IMR-90 (cell line): ENCODE measurements at regions not wholly inside any gene's neighbourhood (a gene's known extent, or its start where the extent isn't known, plus 50 kb on each side); places are given as distances from the start of the nearest gene placed in this dataset.

Experiments
- ATAC-seq: fragments of 200-7000 bp; cut with Tn5 transposase; 2 replicates; pipeline ENCODE4 v1.9.1; 2020; ENCODE audit warnings: low read depth, mild to moderate bottlenecking, moderate library complexity
- BruUV-seq: library from RNA; stranded (reverse); fragments of 400-500 nt; replicated peaks from 2 replicates; lab custom pipeline; 2021; lab: Mats Ljungman, UMichigan
- CTCF ChIA-PET: fragments of 300-600 bp; formaldehyde crosslinking; extraction: SDS; loops from one replicate; lab custom pipeline; 2021; ENCODE audit warnings: antibody characterized with exemption; lab: Yijun Ruan, JAX
- POLR2A ChIA-PET: fragments of 300-600 bp; sonication (Branson Sonifier 250); formaldehyde crosslinking; loops from one replicate; lab custom pipeline; 2022; ENCODE audit warnings: antibody characterized with exemption; ENCODE audit not compliant: unreplicated experiment; lab: Charles Lee
- DNase-seq: peaks from one replicate; pipeline ENCODE4 v3.0.0; 2013
- H2AFZ ChIP-seq: replicated peaks from 2 replicates; pipeline ENCODE3; 2013; ENCODE audit warnings: low read length, mild to moderate bottlenecking; ENCODE audit not compliant: poor library complexity
- H2AK5ac ChIP-seq: 2 replicates; pipeline ENCODE4 v1.6.1; 2013; ENCODE audit warnings: low read depth, low read length, inconsistent platforms
- H2AK9ac ChIP-seq: replicated peaks from 2 replicates; pipeline ENCODE3; 2013; ENCODE audit warnings: mild to moderate bottlenecking, low read depth, low read length, moderate library complexity; ENCODE audit not compliant: poor library complexity
- H2BK120ac ChIP-seq: 2 replicates; pipeline ENCODE4 v1.6.1; 2013; ENCODE audit warnings: low read depth, low read length, inconsistent platforms
- H2BK15ac ChIP-seq: 3 replicates; pipeline ENCODE4 v1.6.1; 2013; ENCODE audit warnings: low read depth, low read length, inconsistent platforms
- H2BK20ac ChIP-seq: 2 replicates; pipeline ENCODE4 v1.6.1; 2013; ENCODE audit warnings: low read depth, mild to moderate bottlenecking, inconsistent platforms, low read length, moderate library complexity
- H2BK5ac ChIP-seq: 2 replicates; pipeline ENCODE4 v1.6.1; 2013; ENCODE audit warnings: mild to moderate bottlenecking, low read depth, low read length, inconsistent platforms; ENCODE audit not compliant: poor library complexity, severe bottlenecking
- H3K14ac ChIP-seq: replicated peaks from 2 replicates; pipeline ENCODE4 v1.6.1; 2013; ENCODE audit warnings: low read depth, low read length, inconsistent platforms
- H3K18ac ChIP-seq: 2 replicates; pipeline ENCODE4 v1.6.1; 2013; ENCODE audit warnings: low read depth, low read length, control low read depth
- H3K23ac ChIP-seq: 2 replicates; pipeline ENCODE4 v1.6.1; 2013; ENCODE audit warnings: low read depth, low read length, inconsistent platforms
- H3K27ac ChIP-seq: 2 replicates; pipeline ENCODE4 v1.5.1; 2013; ENCODE audit warnings: mild to moderate bottlenecking, control low read depth, low read length; ENCODE audit not compliant: insufficient read depth
- H3K27me3 ChIP-seq: 2 replicates; pipeline ENCODE4 v1.6.1; 2013; ENCODE audit warnings: low read length; ENCODE audit not compliant: control insufficient read depth, insufficient read depth
- H3K36me3 ChIP-seq: 2 replicates; pipeline ENCODE4 v1.6.1; 2013; ENCODE audit warnings: low read length, mixed read lengths; ENCODE audit not compliant: control insufficient read depth, insufficient read depth
- H3K4ac ChIP-seq: 2 replicates; pipeline ENCODE4 v1.6.1; 2013; ENCODE audit warnings: low read depth, low read length, inconsistent platforms
- H3K4me1 ChIP-seq: 2 replicates; pipeline ENCODE4 v1.6.1; 2013; ENCODE audit warnings: low read length, mixed read lengths; ENCODE audit not compliant: control insufficient read depth, insufficient read depth
- H3K4me2 ChIP-seq: 2 replicates; pipeline ENCODE4 v1.6.1; 2013; ENCODE audit warnings: low read depth, mild to moderate bottlenecking, control low read depth, low read length, moderate library complexity
- H3K4me3 ChIP-seq: 2 replicates; pipeline ENCODE4 v1.5.1; 2013; ENCODE audit warnings: low read depth, mild to moderate bottlenecking, control low read depth, low read length, moderate library complexity; ENCODE audit not compliant: insufficient read depth
- H3K56ac ChIP-seq: 2 replicates; pipeline ENCODE4 v1.6.1; 2013; ENCODE audit warnings: low read length, inconsistent platforms; ENCODE audit not compliant: insufficient read depth; ENCODE audit errors: extremely low read depth
- H3K79me1 ChIP-seq, 2 experiments: 2 replicates each; pipeline ENCODE4 v1.6.1; 2013; ENCODE audit warnings: low read length in 2 of 2, inconsistent platforms in 1 of 2, low read depth in 1 of 2
- H3K9ac ChIP-seq: 2 replicates; pipeline ENCODE4 v1.6.1; 2013; ENCODE audit warnings: low read depth, low read length, control low read depth
- H3K9me1 ChIP-seq: 2 replicates; pipeline ENCODE4 v1.6.1; 2013; ENCODE audit warnings: low read length, inconsistent platforms; ENCODE audit not compliant: insufficient read depth
- H3K9me3 ChIP-seq: 2 replicates; pipeline ENCODE4 v1.6.1; 2013; ENCODE audit warnings: low read length; ENCODE audit not compliant: control insufficient read depth, insufficient read depth
- H4K20me1 ChIP-seq: 2 replicates; pipeline ENCODE4 v1.6.1; 2013; ENCODE audit warnings: low read length, inconsistent platforms; ENCODE audit not compliant: insufficient read depth
- H4K5ac ChIP-seq: 2 replicates; pipeline ENCODE4 v1.6.1; 2013; ENCODE audit warnings: mild to moderate bottlenecking, low read depth, low read length, control low read depth
- H4K8ac ChIP-seq, 2 experiments: 2 replicates each; pipeline ENCODE4 v1.6.1; 2013; ENCODE audit warnings: low read depth in 2 of 2, low read length in 2 of 2, control low read depth in 1 of 2, inconsistent platforms in 1 of 2
- H4K91ac ChIP-seq: 2 replicates; pipeline ENCODE4 v1.6.1; 2013; ENCODE audit warnings: low read depth, low read length, inconsistent platforms; ENCODE audit not compliant: insufficient read depth
- BHLHE40 ChIP-seq: fragments of 150-350 bp; IDR thresholded peaks from 2 replicates; pipeline ENCODE4 v1.6.1; 2016; ENCODE audit warnings: mild to moderate bottlenecking, low read depth, low read length
- CEBPB ChIP-seq: IDR thresholded peaks from 2 replicates; pipeline ENCODE4 v1.6.1; 2012; ENCODE audit warnings: low read depth, low read length, improper control_type of control experiment
- CHD1 ChIP-seq: IDR thresholded peaks from 2 replicates; pipeline ENCODE4 v1.6.1; 2012; ENCODE audit warnings: low read depth, low read length, improper control_type of control experiment
- FOS ChIP-seq: fragments of 150-350 bp; IDR thresholded peaks from 2 replicates; pipeline ENCODE4 v1.6.1; 2016; ENCODE audit warnings: low read depth, low read length
- MAFK ChIP-seq: IDR thresholded peaks from 2 replicates; pipeline ENCODE4 v1.6.1; 2012; ENCODE audit warnings: low read depth, low read length, improper control_type of control experiment
- MAZ ChIP-seq: IDR thresholded peaks from 2 replicates; pipeline ENCODE4 v1.6.1; 2012; ENCODE audit warnings: low read depth, mild to moderate bottlenecking, low read length, improper control_type of control experiment, moderate library complexity, borderline replicate concordance
- MXI1 ChIP-seq: IDR thresholded peaks from 2 replicates; pipeline ENCODE4 v1.6.1; 2012; ENCODE audit warnings: low read depth, mild to moderate bottlenecking, low read length, moderate library complexity, borderline replicate concordance
- NFE2L2 ChIP-seq: fragments of 150-350 bp; IDR thresholded peaks from 2 replicates; pipeline ENCODE4 v1.6.1; 2016; ENCODE audit warnings: low read depth, mild to moderate bottlenecking, low read length
- POLR2A ChIP-seq: IDR thresholded peaks from 2 replicates; pipeline ENCODE4 v1.6.1; 2012; ENCODE audit warnings: mild to moderate bottlenecking, low read depth, low read length
- RAD21 ChIP-seq: IDR thresholded peaks from 2 replicates; pipeline ENCODE4 v1.6.1; 2012; ENCODE audit warnings: low read length, improper control_type of control experiment
- RCOR1 ChIP-seq: IDR thresholded peaks from 2 replicates; pipeline ENCODE4 v1.6.1; 2012; ENCODE audit warnings: mild to moderate bottlenecking, low read length, improper control_type of control experiment; ENCODE audit not compliant: insufficient replicate concordance
- RFX5 ChIP-seq: IDR thresholded peaks from 2 replicates; pipeline ENCODE4 v1.8.0; 2012; ENCODE audit warnings: low read depth, mild to moderate bottlenecking, low read length, moderate library complexity
- SMC3 ChIP-seq: fragments of 150-350 bp; IDR thresholded peaks from 2 replicates; pipeline ENCODE4 v1.6.1; 2016; ENCODE audit warnings: low read depth, mild to moderate bottlenecking, antibody characterized with exemption, low read length, moderate library complexity
- WGBS, 2 experiments: methylation state at CpG; one replicate each; pipeline versions ENCODE4 v1.1.5 to v1.1.7; 2013; ENCODE audit warnings: missing lambda C conversion rate in 2 of 2; ENCODE audit not compliant: insufficient read length in 1 of 2; ENCODE audit errors: extremely low coverage in 2 of 2; 5-methylcytosine and 5-hydroxymethylcytosine counted together
- dilution Hi-C: fragments of 300-500 bp; cut with HindIII; formaldehyde crosslinking; loops from one replicate; pipeline ENCODE4 v1.14.3; 2018; ENCODE audit warnings: low sequenced_read_pairs; ENCODE audit not compliant: unreplicated experiment
- in situ Hi-C: fragments of 300-500 bp; cut with MboI; formaldehyde crosslinking; loops from 3 replicates; pipeline ENCODE4 v1.14.3; 2019; ENCODE audit warnings: low sequenced_read_pairs, inconsistent platforms, mixed read lengths
- intact Hi-C: fragments of 100-400 bp; cut with micrococcal nuclease; formaldehyde crosslinking; loops from 2 replicates; pipeline ENCODE4 v1.10.0; 2022
- TF ChIP-seq, protein P1 (sequence below): fragments of 150-350 bp; IDR thresholded peaks from 2 replicates; pipeline ENCODE4 v1.6.1; 2017; ENCODE audit warnings: mild to moderate bottlenecking, antibody characterized with exemption, low read length, low read depth
- TF ChIP-seq, protein P2 (sequence below): conservative IDR thresholded peaks from 2 replicates; pipeline ENCODE4 v1.5.1; 2012; ENCODE audit warnings: mild to moderate bottlenecking, low read depth, low read length, improper control_type of control experiment
- TF ChIP-seq, protein P3 (sequence below): fragments of 150-350 bp; IDR thresholded peaks from 2 replicates; pipeline ENCODE4 v1.6.1; 2016; ENCODE audit warnings: low read depth, mild to moderate bottlenecking, low read length, moderate library complexity, borderline replicate concordance

DNA sequence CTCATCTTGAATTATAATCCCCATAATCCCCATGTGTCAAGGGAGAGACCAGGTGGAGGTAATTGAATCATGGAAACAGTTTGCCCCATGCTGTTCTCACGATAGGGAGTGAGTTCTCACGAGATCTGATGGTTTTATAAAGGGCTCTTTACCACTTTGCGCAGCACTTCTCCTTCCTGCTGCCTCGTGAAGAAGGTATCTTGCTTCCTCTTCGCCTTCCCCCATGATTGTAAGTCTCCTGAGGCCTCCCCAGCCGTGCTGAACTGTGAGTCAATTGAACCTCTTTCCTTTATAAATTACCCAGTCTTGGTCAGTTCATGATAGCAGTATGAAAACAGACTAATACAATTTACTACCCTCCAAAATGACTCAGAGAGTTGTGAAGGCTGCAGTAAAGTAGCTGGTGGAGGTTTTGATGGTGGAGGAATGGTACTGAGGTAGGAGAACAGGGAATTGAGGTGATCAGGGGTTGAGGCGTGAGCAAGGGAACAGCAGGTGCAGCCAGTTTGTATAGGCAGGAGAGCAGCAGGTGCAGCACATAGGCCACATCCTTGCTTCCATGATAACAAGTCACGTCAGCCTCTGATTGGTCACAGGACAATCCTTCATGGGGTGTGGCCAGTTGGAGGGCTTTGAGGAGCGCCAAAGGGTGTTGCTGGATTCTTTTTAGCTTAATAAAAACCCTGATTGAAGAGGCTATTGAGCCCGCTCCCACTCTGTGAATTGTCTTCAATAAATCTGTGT lies 150.0 kb downstream of the CDC5L start:
- intact Hi-C loops = no loop called here
- ATAC-seq (no peak), DNase-seq (no peak)
- BruUV-seq = no TSS peak
- dilution Hi-C loops = no loop called here
- in situ Hi-C loops = no loop called here
- CTCF ChIA-PET = no interaction called here
- H3K4me3 ChIP-seq = no peak overlapping the region
- H3K4ac ChIP-seq = no peak overlapping the region
- H2BK15ac ChIP-seq = no peak overlapping the region
- H2AK9ac ChIP-seq = no peak overlapping the region
- H2AFZ ChIP-seq = no peak overlapping the region
- H3K23ac ChIP-seq = no peak overlapping the region
- H3K9me1 ChIP-seq = no peaks in the 10 kb centered on the region
- H3K27me3 ChIP-seq = peaks cover 21% of the 10 kb centered on the region
- TF ChIP-seq RAD21 (no peak), NFE2L2 (no peak), RFX5 (no peak), SMC3 (no peak), BHLHE40 (no peak), MXI1 (no peak), RCOR1 (no peak), FOS (no peak), CHD1 (no peak), POLR2A (no peak), MAZ (no peak), MAFK (no peak), CEBPB (no peak)
- TF ChIP-seq, protein P1, sequence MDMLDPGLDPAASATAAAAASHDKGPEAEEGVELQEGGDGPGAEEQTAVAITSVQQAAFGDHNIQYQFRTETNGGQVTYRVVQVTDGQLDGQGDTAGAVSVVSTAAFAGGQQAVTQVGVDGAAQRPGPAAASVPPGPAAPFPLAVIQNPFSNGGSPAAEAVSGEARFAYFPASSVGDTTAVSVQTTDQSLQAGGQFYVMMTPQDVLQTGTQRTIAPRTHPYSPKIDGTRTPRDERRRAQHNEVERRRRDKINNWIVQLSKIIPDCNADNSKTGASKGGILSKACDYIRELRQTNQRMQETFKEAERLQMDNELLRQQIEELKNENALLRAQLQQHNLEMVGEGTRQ = no peak
- TF ChIP-seq, protein P2, sequence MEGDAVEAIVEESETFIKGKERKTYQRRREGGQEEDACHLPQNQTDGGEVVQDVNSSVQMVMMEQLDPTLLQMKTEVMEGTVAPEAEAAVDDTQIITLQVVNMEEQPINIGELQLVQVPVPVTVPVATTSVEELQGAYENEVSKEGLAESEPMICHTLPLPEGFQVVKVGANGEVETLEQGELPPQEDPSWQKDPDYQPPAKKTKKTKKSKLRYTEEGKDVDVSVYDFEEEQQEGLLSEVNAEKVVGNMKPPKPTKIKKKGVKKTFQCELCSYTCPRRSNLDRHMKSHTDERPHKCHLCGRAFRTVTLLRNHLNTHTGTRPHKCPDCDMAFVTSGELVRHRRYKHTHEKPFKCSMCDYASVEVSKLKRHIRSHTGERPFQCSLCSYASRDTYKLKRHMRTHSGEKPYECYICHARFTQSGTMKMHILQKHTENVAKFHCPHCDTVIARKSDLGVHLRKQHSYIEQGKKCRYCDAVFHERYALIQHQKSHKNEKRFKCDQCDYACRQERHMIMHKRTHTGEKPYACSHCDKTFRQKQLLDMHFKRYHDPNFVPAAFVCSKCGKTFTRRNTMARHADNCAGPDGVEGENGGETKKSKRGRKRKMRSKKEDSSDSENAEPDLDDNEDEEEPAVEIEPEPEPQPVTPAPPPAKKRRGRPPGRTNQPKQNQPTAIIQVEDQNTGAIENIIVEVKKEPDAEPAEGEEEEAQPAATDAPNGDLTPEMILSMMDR = no peak
- TF ChIP-seq, protein P3, sequence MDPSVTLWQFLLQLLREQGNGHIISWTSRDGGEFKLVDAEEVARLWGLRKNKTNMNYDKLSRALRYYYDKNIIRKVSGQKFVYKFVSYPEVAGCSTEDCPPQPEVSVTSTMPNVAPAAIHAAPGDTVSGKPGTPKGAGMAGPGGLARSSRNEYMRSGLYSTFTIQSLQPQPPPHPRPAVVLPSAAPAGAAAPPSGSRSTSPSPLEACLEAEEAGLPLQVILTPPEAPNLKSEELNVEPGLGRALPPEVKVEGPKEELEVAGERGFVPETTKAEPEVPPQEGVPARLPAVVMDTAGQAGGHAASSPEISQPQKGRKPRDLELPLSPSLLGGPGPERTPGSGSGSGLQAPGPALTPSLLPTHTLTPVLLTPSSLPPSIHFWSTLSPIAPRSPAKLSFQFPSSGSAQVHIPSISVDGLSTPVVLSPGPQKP = no peak
- H3K4me2 ChIP-seq = no peak overlapping the region
- H4K8ac ChIP-seq = no peak overlapping the region
- H3K79me1 ChIP-seq = no peaks in the 10 kb centered on the region
- no peak overlapping the region for H4K91ac ChIP-seq
- H3K36me3 ChIP-seq = no peaks in the 10 kb centered on the region
- no peak overlapping the region for H2BK5ac ChIP-seq
- H3K14ac ChIP-seq = no peak overlapping the region
- no peaks in the 10 kb centered on the region for H4K20me1 ChIP-seq
- POLR2A ChIA-PET = no interaction called here
- no peak overlapping the region for H4K5ac ChIP-seq
- H3K4me1 ChIP-seq = peaks cover 5% of the 10 kb centered on the region; the same call in 1 of the 2 replicates
- no peak overlapping the region for H3K27ac ChIP-seq
- H2BK20ac ChIP-seq = no peak overlapping the region
- no peak overlapping the region for H3K9ac ChIP-seq
- no peak overlapping the region for H3K18ac ChIP-seq
- H3K56ac ChIP-seq = no peak overlapping the region
- no peak overlapping the region for H2BK120ac ChIP-seq
- WGBS, 2 experiments = 80% methylated on average over 1 of the region's 10 CpGs; no CpG with 5 or more reads in 1 of the 2 experiments
- no peak overlapping the region for H2AK5ac ChIP-seq
- peaks cover 2% of the 10 kb centered on the region for H3K9me3 ChIP-seq
